Nephron (organoid): ENCODE measurements at regions not wholly inside any gene's neighbourhood (a gene's known extent, or its start where the extent isn't known, plus 50 kb on each side); places are given as distances from the start of the nearest gene placed in this dataset.

Source experiments
- H3K27ac Mint-ChIP-seq, 3 experiments: 2 replicates each; pipeline ENCODE4 v1.8.0; 2020; ENCODE audit warnings: mixed read lengths in 3 of 3, mild to moderate bottlenecking in 2 of 3, moderate library complexity in 1 of 3
- H3K27me3 Mint-ChIP-seq: 2 replicates; pipeline ENCODE4 v1.8.0; 2021; ENCODE audit warnings: low read depth, mild to moderate bottlenecking, moderate library complexity, mixed read lengths
- H3K36me3 Mint-ChIP-seq: 2 replicates; pipeline ENCODE4 v1.8.0; 2020; ENCODE audit warnings: low read depth, mixed read lengths
- H3K4me1 Mint-ChIP-seq: 2 replicates; pipeline ENCODE4 v1.8.0; 2020; ENCODE audit warnings: mixed read lengths
- H3K4me3 Mint-ChIP-seq, 3 experiments: 2 replicates each; pipeline ENCODE4 v1.8.0; 2020; ENCODE audit warnings: mild to moderate bottlenecking in 3 of 3, mixed read lengths in 3 of 3, moderate library complexity in 2 of 3
- H3K9me3 Mint-ChIP-seq: 2 replicates; pipeline ENCODE4 v1.8.0; 2020; ENCODE audit warnings: mixed read lengths
- CTCF ChIP-seq, 3 experiments: fragments of 200-600 bp; sonication (generic); IDR thresholded peaks; one replicate each; pipeline ENCODE4 v1.5.0; 2021; ENCODE audit warnings: antibody characterized with exemption in 3 of 3; ENCODE audit not compliant: unreplicated experiment in 3 of 3

- Mint-ChIP-seq H3K4me1 (no peaks in the 10 kb centered on the region), H3K36me3 (no peaks in the 10 kb centered on the region), H3K9me3 (peaks cover 2% of the 10 kb centered on the region), H3K4me3 (no peak overlapping the region), H3K27ac (no peak overlapping the region), H3K27me3 (peaks cover 41% of the 10 kb centered on the region)
- TF ChIP-seq CTCF (IDR thresholded peaks at IDR 0.05; ENCODE audit: unreplicated experiment in 3 of 3), result no peak
Measured at GRCh38 chr1:37171691-37172090, 137.4 kb upstream of the GRIK3 start.

GRCh38 chr1:37174341-37174740, 140.0 kb upstream of the GRIK3 start:
- no peaks in the 10 kb centered on the region for H3K4me1 Mint-ChIP-seq
- H3K4me3 Mint-ChIP-seq, result no peak overlapping the region
- H3K27me3 Mint-ChIP-seq, result peaks cover 48% of the 10 kb centered on the region
- TF ChIP-seq CTCF (IDR thresholded peaks at IDR 0.05; ENCODE audit: unreplicated experiment in 3 of 3), result no peak
- no peaks in the 10 kb centered on the region for H3K9me3 Mint-ChIP-seq
- H3K27ac Mint-ChIP-seq, result no peak overlapping the region
- no peaks in the 10 kb centered on the region for H3K36me3 Mint-ChIP-seq

- no peaks in the 10 kb centered on the region for H3K4me1 Mint-ChIP-seq
- H3K4me3 Mint-ChIP-seq, result no peak overlapping the region
- TF ChIP-seq CTCF (IDR thresholded peaks at IDR 0.05; ENCODE audit: unreplicated experiment in 3 of 3), result no peak
- H3K27ac Mint-ChIP-seq, result no peak overlapping the region
- H3K9me3 Mint-ChIP-seq, result no peaks in the 10 kb centered on the region
- no peaks in the 10 kb centered on the region for H3K36me3 Mint-ChIP-seq
- peaks cover 44% of the 10 kb centered on the region for H3K27me3 Mint-ChIP-seq
Measured at GRCh38 chr1:37174876-37175275, 140.6 kb upstream of the GRIK3 start.

- no peak overlapping the region for H3K4me3 Mint-ChIP-seq
- no peak overlapping the region for H3K27ac Mint-ChIP-seq
- H3K27me3 Mint-ChIP-seq, result peaks cover 44% of the 10 kb centered on the region
- no peak for TF ChIP-seq CTCF (IDR thresholded peaks at IDR 0.05; ENCODE audit: unreplicated experiment in 3 of 3)
- no peaks in the 10 kb centered on the region for H3K4me1 Mint-ChIP-seq
- H3K9me3 Mint-ChIP-seq, result no peaks in the 10 kb centered on the region
- H3K36me3 Mint-ChIP-seq, result no peaks in the 10 kb centered on the region
Measured at GRCh38 chr1:37175666-37176215, 141.4 kb upstream of the GRIK3 start.

- no peaks in the 10 kb centered on the region for H3K36me3 Mint-ChIP-seq
- no peak for TF ChIP-seq CTCF (IDR thresholded peaks at IDR 0.05; ENCODE audit: unreplicated experiment in 3 of 3)
- no peaks in the 10 kb centered on the region for H3K9me3 Mint-ChIP-seq
- no peak overlapping the region for H3K27ac Mint-ChIP-seq
- H3K27me3 Mint-ChIP-seq, result peaks cover 44% of the 10 kb centered on the region
- H3K4me3 Mint-ChIP-seq, result no peak overlapping the region
- no peaks in the 10 kb centered on the region for H3K4me1 Mint-ChIP-seq
Measured at GRCh38 chr1:37176269-37176668, 142.0 kb upstream of the GRIK3 start.

- H3K4me3 Mint-ChIP-seq, result no peak overlapping the region
- no peaks in the 10 kb centered on the region for H3K4me1 Mint-ChIP-seq
- peaks cover 38% of the 10 kb centered on the region for H3K27me3 Mint-ChIP-seq
- TF ChIP-seq CTCF (IDR thresholded peaks at IDR 0.05; ENCODE audit: unreplicated experiment in 3 of 3), result peak; percentile 15 to 41 (median 25)
- no peak overlapping the region for H3K27ac Mint-ChIP-seq
- no peaks in the 10 kb centered on the region for H3K36me3 Mint-ChIP-seq
- H3K9me3 Mint-ChIP-seq, result no peaks in the 10 kb centered on the region
Measured at GRCh38 chr1:37177230-37177864, 143.0 kb upstream of the GRIK3 start.
